ENCODE measurements at regions not wholly inside any gene's neighbourhood (a gene's known extent, or its start where the extent isn't known, plus 50 kb on each side); places are given as distances from the start of the nearest gene placed in this dataset.

DNA sequence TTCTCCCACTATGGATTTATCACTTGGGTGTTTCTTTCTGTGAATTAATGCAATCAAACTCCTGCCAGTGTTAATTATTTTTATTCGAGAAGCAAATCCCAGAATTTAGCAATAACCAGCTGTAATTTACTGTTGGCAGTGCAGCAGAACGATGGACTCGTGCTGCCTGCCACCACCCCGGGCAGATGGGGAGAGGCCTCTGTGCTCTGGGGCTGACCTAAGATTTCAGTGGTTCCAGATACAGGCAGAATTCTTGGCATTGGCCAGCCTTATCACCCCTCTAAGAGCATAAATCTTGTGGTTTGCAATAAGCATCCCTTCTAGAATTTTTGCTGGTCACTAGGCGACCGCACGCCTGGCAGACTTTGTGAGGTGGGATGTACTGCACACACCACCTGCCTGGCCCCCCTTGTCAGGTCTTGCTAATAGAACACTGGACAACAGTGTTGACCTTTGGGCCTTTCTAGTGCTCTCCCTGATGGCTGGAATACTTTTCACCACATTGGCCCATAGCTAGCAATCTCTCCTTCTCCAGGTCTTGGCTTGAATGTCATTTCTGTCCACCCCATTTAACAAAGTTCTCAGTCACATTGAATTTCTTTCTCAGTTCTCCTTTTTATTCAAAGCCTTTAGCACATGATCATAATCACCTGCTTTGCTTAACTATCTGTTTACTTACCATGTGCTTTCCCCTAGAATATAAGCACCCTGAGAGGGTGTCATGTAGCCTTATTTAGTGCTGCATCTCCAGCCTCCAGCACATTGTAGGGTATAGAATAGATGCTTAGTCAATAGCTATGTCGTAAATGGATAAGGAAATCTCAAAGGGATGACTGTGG is 122.1 kb upstream of the DYNLRB2 start:
- H3K36me3 ChIP-seq, result no peaks in the 10 kb centered on the region
- no peak for ATAC-seq
- H3K4me1 ChIP-seq, result no peaks in the 10 kb centered on the region
- WGBS (ENCODE audit: insufficient coverage, low coverage, low lambda C conversion rate, missing lambda C conversion rate), result 89% methylated on average over 5 of the region's 8 CpGs
- no peak overlapping the region for H3K4me3 ChIP-seq
- TF ChIP-seq POLR2A (IDR thresholded peaks at IDR 0.05), result no peak
- TF ChIP-seq, protein P1, sequence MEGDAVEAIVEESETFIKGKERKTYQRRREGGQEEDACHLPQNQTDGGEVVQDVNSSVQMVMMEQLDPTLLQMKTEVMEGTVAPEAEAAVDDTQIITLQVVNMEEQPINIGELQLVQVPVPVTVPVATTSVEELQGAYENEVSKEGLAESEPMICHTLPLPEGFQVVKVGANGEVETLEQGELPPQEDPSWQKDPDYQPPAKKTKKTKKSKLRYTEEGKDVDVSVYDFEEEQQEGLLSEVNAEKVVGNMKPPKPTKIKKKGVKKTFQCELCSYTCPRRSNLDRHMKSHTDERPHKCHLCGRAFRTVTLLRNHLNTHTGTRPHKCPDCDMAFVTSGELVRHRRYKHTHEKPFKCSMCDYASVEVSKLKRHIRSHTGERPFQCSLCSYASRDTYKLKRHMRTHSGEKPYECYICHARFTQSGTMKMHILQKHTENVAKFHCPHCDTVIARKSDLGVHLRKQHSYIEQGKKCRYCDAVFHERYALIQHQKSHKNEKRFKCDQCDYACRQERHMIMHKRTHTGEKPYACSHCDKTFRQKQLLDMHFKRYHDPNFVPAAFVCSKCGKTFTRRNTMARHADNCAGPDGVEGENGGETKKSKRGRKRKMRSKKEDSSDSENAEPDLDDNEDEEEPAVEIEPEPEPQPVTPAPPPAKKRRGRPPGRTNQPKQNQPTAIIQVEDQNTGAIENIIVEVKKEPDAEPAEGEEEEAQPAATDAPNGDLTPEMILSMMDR (IDR thresholded peaks at IDR 0.05), result no peak
- intact Hi-C loops (cut with DNase I), result no loop called here
- no peak overlapping the region for H3K27ac ChIP-seq
- no peaks in the 10 kb centered on the region for H3K27me3 ChIP-seq
- H3K9me3 ChIP-seq, result no peaks in the 10 kb centered on the region
- DNase-seq, result no peak

DNA sequence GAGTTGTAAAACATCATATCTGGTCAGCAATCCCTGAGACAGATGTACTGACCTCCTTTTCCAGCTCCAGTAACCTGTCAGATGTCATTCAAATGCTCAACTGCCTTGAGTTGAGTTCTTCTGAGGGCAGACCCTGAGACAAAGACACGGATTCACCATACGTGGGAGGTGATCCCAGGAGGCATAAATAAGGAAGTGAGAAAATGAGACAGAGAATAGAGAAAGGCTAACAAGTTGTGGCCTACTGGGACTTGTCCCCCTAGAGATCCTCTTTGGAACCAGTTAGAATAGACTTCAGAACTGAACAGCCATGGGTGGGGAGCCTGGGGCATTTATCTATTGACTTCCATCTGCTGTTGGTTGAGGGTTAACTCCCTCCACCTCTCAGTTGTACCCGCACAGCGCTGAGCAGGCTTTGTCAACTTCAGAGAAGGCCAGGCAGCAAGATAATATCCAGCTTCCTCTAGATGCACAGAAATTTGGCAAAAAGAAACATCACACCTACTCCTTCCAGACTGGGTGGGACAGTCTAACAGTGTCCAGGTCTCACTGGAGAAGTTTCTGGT is 123.0 kb upstream of the DYNLRB2 start:
- no peak for DNase-seq
- no peak overlapping the region for H3K4me3 ChIP-seq
- intact Hi-C loops (cut with DNase I), result no loop called here
- H3K27me3 ChIP-seq, result no peaks in the 10 kb centered on the region
- H3K36me3 ChIP-seq, result no peaks in the 10 kb centered on the region
- no peaks in the 10 kb centered on the region for H3K9me3 ChIP-seq
- no peak for ATAC-seq
- no peaks in the 10 kb centered on the region for H3K4me1 ChIP-seq
- no peak overlapping the region for H3K27ac ChIP-seq
- TF ChIP-seq, protein P1 (IDR thresholded peaks at IDR 0.05), result no peak
- TF ChIP-seq POLR2A (IDR thresholded peaks at IDR 0.05), result no peak
- WGBS (ENCODE audit: insufficient coverage, low coverage, low lambda C conversion rate, missing lambda C conversion rate), result 87% methylated on average over 2 of the region's 4 CpGs

DNA sequence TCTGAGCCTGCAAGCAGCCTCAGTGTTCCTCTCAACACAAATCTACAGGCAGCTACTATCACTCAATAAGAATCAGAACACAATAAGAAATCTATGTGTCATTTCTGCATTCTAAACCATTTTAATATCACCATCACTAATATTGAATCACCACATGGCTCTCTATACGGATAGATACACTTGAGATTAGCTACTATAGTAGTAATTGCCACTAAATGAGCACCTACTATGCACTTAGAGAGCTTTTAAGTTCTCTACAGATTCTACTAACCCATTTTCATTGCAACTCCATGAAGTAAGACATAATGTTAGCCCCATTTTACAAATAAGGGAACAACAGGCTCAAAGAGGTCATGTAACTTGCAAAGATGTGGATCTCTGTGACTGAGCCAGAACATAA is 132.8 kb upstream of the DYNLRB2 start:
- 63% methylated on average over 1 of the region's 1 CpG for WGBS (ENCODE audit: insufficient coverage, low coverage, low lambda C conversion rate, missing lambda C conversion rate)
- H3K36me3 ChIP-seq, result no peaks in the 10 kb centered on the region
- no peak overlapping the region for H3K4me3 ChIP-seq
- intact Hi-C loops (cut with DNase I), result no loop called here
- H3K9me3 ChIP-seq, result no peaks in the 10 kb centered on the region
- TF ChIP-seq, protein P1 (IDR thresholded peaks at IDR 0.05), result no peak
- TF ChIP-seq POLR2A (IDR thresholded peaks at IDR 0.05), result no peak
- H3K27ac ChIP-seq, result peak overlapping the region; percentile 10 to 87 (median 71)
- H3K4me1 ChIP-seq, result peaks cover 0 to 37% (median 8%) of the 10 kb centered on the region in 4 donors
- H3K27me3 ChIP-seq, result no peaks in the 10 kb centered on the region
- ATAC-seq, result no peak
- DNase-seq, result no peak

DNA sequence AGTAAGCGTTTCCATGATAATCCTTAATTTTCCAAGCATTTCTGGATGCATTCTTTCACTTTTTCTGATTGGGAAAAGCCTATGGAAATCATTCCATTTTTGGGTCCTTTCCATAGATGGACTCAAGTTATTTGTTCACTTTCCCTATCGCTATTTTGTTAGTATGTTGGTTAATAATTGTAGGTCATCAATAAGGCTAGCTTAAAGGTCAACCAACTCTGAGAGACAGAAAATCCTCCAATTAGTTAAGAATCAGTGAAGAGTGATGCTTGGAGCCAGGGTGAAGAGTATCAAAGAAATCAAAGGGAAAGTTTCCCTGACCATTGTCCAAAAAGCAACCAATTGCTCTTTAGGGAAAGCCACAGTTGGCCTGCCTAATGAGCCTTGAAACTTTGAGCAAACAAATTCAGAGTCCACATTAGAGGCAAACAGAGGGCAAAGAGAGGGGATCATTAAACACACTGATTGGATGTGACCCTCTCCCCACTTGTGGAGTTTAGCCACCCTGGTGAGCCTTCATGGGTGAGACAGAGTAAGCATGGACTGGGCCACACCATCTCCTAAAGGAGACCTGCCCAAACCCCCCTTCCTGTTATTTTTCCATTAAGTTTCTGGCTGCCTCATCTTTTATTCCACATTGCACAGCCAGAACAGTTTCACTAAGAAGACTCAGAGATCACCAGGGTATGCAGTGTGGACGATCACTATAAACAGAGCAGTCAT is 133.4 kb upstream of the DYNLRB2 start:
- Histone ChIP-seq H3K27ac (peak overlapping the region in 2 of 3 donors; percentile 71 to 87), H3K4me3 (peak overlapping the region in 1 of 3 donors; percentile 31), H3K9me3 (no peaks in the 10 kb centered on the region), H3K36me3 (no peaks in the 10 kb centered on the region), H3K27me3 (no peaks in the 10 kb centered on the region), H3K4me1 (peaks cover 0 to 37% (median 8%) of the 10 kb centered on the region in 4 donors)
- DNase-seq, result peak in 2 of 3 donors; percentile 60 to 69
- ATAC-seq, result peak; percentile 80 to 94 (median 91)
- intact Hi-C loops (cut with DNase I), result no loop called here
- WGBS (ENCODE audit: insufficient coverage, low coverage, low lambda C conversion rate, missing lambda C conversion rate), result 22% methylated on average over 3 of the region's 3 CpGs
- no peak for TF ChIP-seq POLR2A (IDR thresholded peaks at IDR 0.05)
- TF ChIP-seq, protein P1 (IDR thresholded peaks at IDR 0.05), result no peak

Data from right lobe of liver (tissue), 6 donors.